Natural killer cell (primary cell): ENCODE measurements at regions not wholly inside any gene's neighbourhood (a gene's known extent, or its start where the extent isn't known, plus 50 kb on each side); places are given as distances from the start of the nearest gene placed in this dataset.

ENCODE experiments used
- ATAC-seq, 3 donors: fragments of 150-1000 bp in 2 of 3; fragments of 200-7000 bp in 1 of 3; cut with Tn5 transposase; 1 replicate in 1 of 3; 2 replicates in 2 of 3; pipeline ENCODE4 v1.10.0; 2021; ENCODE audit warnings: mild to moderate bottlenecking in 2 of 3, moderate library complexity in 2 of 3
- DNase-seq, 2 donors: peaks; one replicate each; pipeline versions ENCODE4 v3.0.0 to v3.0.0-alpha.2; 2013 to 2021; ENCODE audit warnings: mixed read lengths in 1 of 2
- H3K27ac ChIP-seq: one replicate; pipeline ENCODE4 v1.5.1; 2013; ENCODE audit warnings: mild to moderate bottlenecking, low read length
- H3K27me3 ChIP-seq: one replicate; pipeline ENCODE4 v1.6.1; 2013; ENCODE audit warnings: low read length; ENCODE audit not compliant: control insufficient read depth, insufficient read depth
- H3K36me3 ChIP-seq: one replicate; pipeline ENCODE4 v1.6.1; 2013; ENCODE audit warnings: low read length; ENCODE audit not compliant: control insufficient read depth, insufficient read depth
- H3K4me1 ChIP-seq: one replicate; pipeline ENCODE4 v1.6.1; 2013; ENCODE audit warnings: low read length; ENCODE audit not compliant: control insufficient read depth, insufficient read depth
- H3K4me3 ChIP-seq: one replicate; pipeline ENCODE4 v1.5.1; 2013; ENCODE audit warnings: low read length
- H3K9me3 ChIP-seq: one replicate; pipeline ENCODE4 v1.6.1; 2013; ENCODE audit warnings: low read length; ENCODE audit not compliant: control insufficient read depth, insufficient read depth
- H3K27ac Mint-ChIP-seq, 2 donors: one replicate each; pipeline ENCODE4 v1.8.0; 2022; ENCODE audit warnings: mild to moderate bottlenecking in 2 of 2, mixed read lengths in 2 of 2, moderate library complexity in 1 of 2
- H3K27me3 Mint-ChIP-seq, 2 donors: one replicate each; pipeline ENCODE4 v1.8.0; 2022; ENCODE audit warnings: low read depth in 2 of 2, mixed read lengths in 2 of 2
- H3K36me3 Mint-ChIP-seq: one replicate; pipeline ENCODE4 v1.8.0; 2022; ENCODE audit warnings: mixed read lengths
- H3K4me1 Mint-ChIP-seq, 2 donors: one replicate each; pipeline ENCODE4 v1.8.0; 2022; ENCODE audit warnings: mixed read lengths in 2 of 2
- H3K4me3 Mint-ChIP-seq: one replicate; pipeline ENCODE4 v1.8.0; 2022; ENCODE audit warnings: mild to moderate bottlenecking, moderate library complexity, mixed read lengths
- H3K9me3 Mint-ChIP-seq, 2 donors: one replicate each; pipeline ENCODE4 v1.8.0; 2022; ENCODE audit warnings: mixed read lengths in 2 of 2
- WGBS: methylation state at CpG from one replicate; pipeline ENCODE4 v1.1.7; 2013; ENCODE audit warnings: missing lambda C conversion rate; ENCODE audit not compliant: insufficient coverage; 5-methylcytosine and 5-hydroxymethylcytosine counted together
- intact Hi-C: fragments of 100-400 bp; cut with micrococcal nuclease; formaldehyde crosslinking; loops from one replicate; pipeline ENCODE4 v1.14.2; 2022
- TF ChIP-seq, protein P1 (sequence below): fragments of 200-600 bp; IDR thresholded peaks from one replicate; pipeline ENCODE4 v1.8.0; 2022; ENCODE audit warnings: antibody characterized with exemption

DNA sequence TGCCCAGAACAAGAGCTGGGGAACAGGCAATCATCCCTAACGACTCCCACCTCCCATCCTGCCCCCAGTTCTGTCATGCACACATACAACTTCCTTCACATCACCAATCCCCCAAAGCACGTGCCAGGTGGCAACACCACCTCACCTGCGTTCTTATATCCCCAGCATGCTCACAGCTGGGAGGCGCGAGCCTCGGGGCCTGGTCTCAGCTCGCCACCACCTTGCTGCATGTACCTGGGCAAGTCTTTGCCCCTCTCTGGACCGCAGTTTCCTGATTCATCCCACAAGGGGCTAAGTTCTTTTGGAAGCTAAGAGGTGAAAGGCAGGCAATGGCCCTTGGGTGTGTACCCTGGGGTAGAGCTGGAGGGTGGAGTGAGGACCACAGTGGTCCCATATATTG is 119.2 kb upstream of the PJA1 start:
- TF ChIP-seq, protein P1, sequence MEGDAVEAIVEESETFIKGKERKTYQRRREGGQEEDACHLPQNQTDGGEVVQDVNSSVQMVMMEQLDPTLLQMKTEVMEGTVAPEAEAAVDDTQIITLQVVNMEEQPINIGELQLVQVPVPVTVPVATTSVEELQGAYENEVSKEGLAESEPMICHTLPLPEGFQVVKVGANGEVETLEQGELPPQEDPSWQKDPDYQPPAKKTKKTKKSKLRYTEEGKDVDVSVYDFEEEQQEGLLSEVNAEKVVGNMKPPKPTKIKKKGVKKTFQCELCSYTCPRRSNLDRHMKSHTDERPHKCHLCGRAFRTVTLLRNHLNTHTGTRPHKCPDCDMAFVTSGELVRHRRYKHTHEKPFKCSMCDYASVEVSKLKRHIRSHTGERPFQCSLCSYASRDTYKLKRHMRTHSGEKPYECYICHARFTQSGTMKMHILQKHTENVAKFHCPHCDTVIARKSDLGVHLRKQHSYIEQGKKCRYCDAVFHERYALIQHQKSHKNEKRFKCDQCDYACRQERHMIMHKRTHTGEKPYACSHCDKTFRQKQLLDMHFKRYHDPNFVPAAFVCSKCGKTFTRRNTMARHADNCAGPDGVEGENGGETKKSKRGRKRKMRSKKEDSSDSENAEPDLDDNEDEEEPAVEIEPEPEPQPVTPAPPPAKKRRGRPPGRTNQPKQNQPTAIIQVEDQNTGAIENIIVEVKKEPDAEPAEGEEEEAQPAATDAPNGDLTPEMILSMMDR: no peak
- H3K27ac Mint-ChIP-seq: no peak overlapping the region
- Histone ChIP-seq H3K4me1 (peaks cover 8% of the 10 kb centered on the region), H3K4me3 (no peak overlapping the region), H3K9me3 (no peaks in the 10 kb centered on the region), H3K36me3 (no peaks in the 10 kb centered on the region), H3K27me3 (no peaks in the 10 kb centered on the region), H3K27ac (no peak overlapping the region)
- DNase-seq (no peak), ATAC-seq (no peak)
- H3K27me3 Mint-ChIP-seq: no peaks in the 10 kb centered on the region
- 91% methylated on average over 8 of the region's 8 CpGs for WGBS
- no peak overlapping the region for H3K4me3 Mint-ChIP-seq
- H3K36me3 Mint-ChIP-seq: no peaks in the 10 kb centered on the region
- H3K9me3 Mint-ChIP-seq: no peaks in the 10 kb centered on the region
- intact Hi-C loops: no loop called here
- H3K4me1 Mint-ChIP-seq: no peaks in the 10 kb centered on the region

DNA sequence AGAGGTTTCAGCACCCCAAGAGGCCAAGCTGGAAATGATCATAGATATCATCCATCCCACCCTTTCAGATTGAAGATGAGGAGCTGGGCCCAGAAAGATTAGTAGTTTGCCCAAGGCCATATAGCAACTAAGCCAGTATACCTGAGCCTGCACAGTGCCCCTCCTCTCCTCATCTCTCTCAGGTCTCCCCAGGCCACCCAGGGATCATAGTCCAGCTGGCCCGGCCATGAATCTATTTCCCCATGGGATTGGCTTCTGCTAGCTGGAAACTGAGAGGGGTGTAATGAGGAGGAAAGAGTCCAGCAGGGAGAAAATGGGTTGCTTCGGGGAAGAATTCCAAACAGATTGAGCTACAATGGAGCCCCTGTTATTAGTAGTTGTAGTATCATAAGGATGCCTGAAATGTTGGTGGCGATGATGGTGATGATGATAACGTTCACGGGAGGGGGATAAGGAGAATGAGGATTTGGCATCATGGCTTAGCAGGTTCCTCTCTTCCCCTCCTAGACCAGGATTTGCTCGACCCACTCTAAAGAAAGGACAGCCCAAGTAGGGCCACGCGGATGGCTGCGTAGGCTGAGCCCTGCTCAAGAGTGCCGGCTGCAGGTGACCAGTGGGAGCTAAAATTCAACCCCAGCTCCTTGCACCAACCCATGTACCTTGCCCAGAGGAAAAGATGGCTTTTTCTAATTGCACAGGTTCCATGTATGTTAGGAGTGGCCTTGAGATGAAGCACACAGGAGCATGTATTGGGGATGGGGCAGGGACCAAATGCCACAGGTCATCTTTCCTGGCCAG is 117.8 kb upstream of the PJA1 start:
- ATAC-seq (no peak), DNase-seq (no peak)
- TF ChIP-seq, protein P1: no peak
- H3K36me3 ChIP-seq: no peaks in the 10 kb centered on the region
- peaks cover 8% of the 10 kb centered on the region for H3K4me1 ChIP-seq
- H3K27me3 Mint-ChIP-seq: peaks cover 0 to 8% of the 10 kb centered on the region in 2 donors
- H3K4me3 Mint-ChIP-seq: no peak overlapping the region
- H3K27ac ChIP-seq: no peak overlapping the region
- WGBS: 97% methylated on average over 3 of the region's 10 CpGs
- H3K4me1 Mint-ChIP-seq: no peaks in the 10 kb centered on the region
- H3K27ac Mint-ChIP-seq: no peak overlapping the region
- H3K9me3 Mint-ChIP-seq: no peaks in the 10 kb centered on the region
- no peaks in the 10 kb centered on the region for H3K27me3 ChIP-seq
- H3K4me3 ChIP-seq: no peak overlapping the region
- H3K9me3 ChIP-seq: no peaks in the 10 kb centered on the region
- H3K36me3 Mint-ChIP-seq: no peaks in the 10 kb centered on the region
- intact Hi-C loops: no loop called here

DNA sequence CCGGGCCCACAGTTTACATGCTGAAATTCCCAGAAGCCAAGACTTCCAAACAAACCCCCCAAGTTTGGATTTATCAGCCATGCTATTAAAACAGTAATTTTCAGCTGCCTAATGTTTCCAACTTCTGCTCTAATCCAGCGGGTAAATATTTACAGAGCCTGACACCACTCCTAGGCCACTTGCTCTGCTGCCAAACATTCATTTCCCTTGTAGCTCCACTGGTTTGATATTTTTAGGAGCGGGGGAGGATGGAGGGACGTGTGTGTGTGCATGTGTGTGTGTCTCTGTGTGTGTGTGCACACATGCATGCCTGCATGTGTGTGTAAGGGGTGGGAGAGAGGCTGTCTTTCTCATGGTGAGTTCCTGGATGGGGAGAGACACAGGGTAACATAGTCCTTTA is 115.7 kb upstream of the PJA1 start:
- WGBS: 94% methylated on average over 2 of the region's 4 CpGs
- Histone ChIP-seq H3K27me3 (no peaks in the 10 kb centered on the region), H3K4me3 (no peak overlapping the region), H3K4me1 (peaks cover 4% of the 10 kb centered on the region), H3K9me3 (no peaks in the 10 kb centered on the region), H3K36me3 (no peaks in the 10 kb centered on the region), H3K27ac (no peak overlapping the region)
- no peak for DNase-seq
- H3K27ac Mint-ChIP-seq: no peak overlapping the region
- no peaks in the 10 kb centered on the region for H3K9me3 Mint-ChIP-seq
- H3K4me1 Mint-ChIP-seq: no peaks in the 10 kb centered on the region
- no peak for ATAC-seq
- intact Hi-C loops: no loop called here
- H3K4me3 Mint-ChIP-seq: no peak overlapping the region
- TF ChIP-seq, protein P1: no peak
- H3K27me3 Mint-ChIP-seq: peaks cover 0 to 8% of the 10 kb centered on the region in 2 donors
- H3K36me3 Mint-ChIP-seq: no peaks in the 10 kb centered on the region

DNA sequence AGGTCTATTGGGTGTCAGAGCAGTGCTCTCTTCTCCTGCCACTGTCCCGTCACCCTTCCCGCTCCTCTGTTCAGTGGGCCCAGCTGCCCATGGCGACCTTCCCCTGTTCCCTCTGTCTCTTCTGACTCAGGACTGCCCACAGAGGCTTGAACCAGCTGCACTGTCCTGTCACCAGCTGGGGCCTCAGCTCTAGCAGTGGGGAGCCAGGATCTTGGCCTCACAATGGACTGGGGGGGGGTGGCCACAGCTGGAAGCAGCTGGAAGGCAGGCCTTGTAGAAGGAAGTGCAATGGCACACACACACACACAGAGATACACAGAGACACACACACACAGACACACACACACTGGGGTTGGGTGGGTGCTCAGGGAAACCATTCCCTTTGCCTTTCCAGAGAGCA is 114.0 kb upstream of the PJA1 start:
- H3K4me3 ChIP-seq: no peak overlapping the region
- no peak overlapping the region for H3K27ac ChIP-seq
- WGBS: 83% methylated on average over 3 of the region's 3 CpGs
- H3K27me3 ChIP-seq: no peaks in the 10 kb centered on the region
- ATAC-seq (no peak), DNase-seq (no peak)
- no peaks in the 10 kb centered on the region for H3K9me3 Mint-ChIP-seq
- no peaks in the 10 kb centered on the region for H3K9me3 ChIP-seq
- H3K27me3 Mint-ChIP-seq: peaks cover 0 to 12% of the 10 kb centered on the region in 2 donors
- H3K4me1 Mint-ChIP-seq: no peaks in the 10 kb centered on the region
- H3K27ac Mint-ChIP-seq: no peak overlapping the region
- H3K4me3 Mint-ChIP-seq: no peak overlapping the region
- H3K36me3 Mint-ChIP-seq: no peaks in the 10 kb centered on the region
- H3K36me3 ChIP-seq: no peaks in the 10 kb centered on the region
- TF ChIP-seq, protein P1: no peak
- intact Hi-C loops: no loop called here
- no peaks in the 10 kb centered on the region for H3K4me1 ChIP-seq
